HepG2 (cell line): ENCODE measurements at regions not wholly inside any gene's neighbourhood (a gene's known extent, or its start where the extent isn't known, plus 50 kb on each side); places are given as distances from the start of the nearest gene placed in this dataset.

Experiments used
- AFF4 ChIP-seq: sonication (generic); formaldehyde crosslinking; IDR thresholded peaks from 2 replicates; pipeline ENCODE4 v1.4.0; 2020; ENCODE audit warnings: missing genetic modification reagents
- RBFOX2 ChIP-seq: fragments of 200-400 bp; formaldehyde crosslinking; IDR thresholded peaks from 2 replicates; pipeline ENCODE4 v1.6.1; 2017; ENCODE audit warnings: low read depth, mild to moderate bottlenecking, low read length
- TF ChIP-seq, protein P1 (sequence below): sonication (generic); formaldehyde crosslinking; IDR thresholded peaks from 2 replicates; pipeline ENCODE4 v1.5.0; 2020; ENCODE audit warnings: mild to moderate bottlenecking, missing genetic modification reagents, moderate library complexity

- no peak for TF ChIP-seq RBFOX2
- TF ChIP-seq, protein P1, sequence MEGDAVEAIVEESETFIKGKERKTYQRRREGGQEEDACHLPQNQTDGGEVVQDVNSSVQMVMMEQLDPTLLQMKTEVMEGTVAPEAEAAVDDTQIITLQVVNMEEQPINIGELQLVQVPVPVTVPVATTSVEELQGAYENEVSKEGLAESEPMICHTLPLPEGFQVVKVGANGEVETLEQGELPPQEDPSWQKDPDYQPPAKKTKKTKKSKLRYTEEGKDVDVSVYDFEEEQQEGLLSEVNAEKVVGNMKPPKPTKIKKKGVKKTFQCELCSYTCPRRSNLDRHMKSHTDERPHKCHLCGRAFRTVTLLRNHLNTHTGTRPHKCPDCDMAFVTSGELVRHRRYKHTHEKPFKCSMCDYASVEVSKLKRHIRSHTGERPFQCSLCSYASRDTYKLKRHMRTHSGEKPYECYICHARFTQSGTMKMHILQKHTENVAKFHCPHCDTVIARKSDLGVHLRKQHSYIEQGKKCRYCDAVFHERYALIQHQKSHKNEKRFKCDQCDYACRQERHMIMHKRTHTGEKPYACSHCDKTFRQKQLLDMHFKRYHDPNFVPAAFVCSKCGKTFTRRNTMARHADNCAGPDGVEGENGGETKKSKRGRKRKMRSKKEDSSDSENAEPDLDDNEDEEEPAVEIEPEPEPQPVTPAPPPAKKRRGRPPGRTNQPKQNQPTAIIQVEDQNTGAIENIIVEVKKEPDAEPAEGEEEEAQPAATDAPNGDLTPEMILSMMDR (CRISPR knock-in tag) = no peak
- TF ChIP-seq AFF4 (CRISPR knock-in tag) = no peak
These were observed 342.5 kb downstream of the SPATA31D1 start for GRCh38 chr9:82331079-82331478.
